HCT116 (cell line): ENCODE measurements at regions not wholly inside any gene's neighbourhood (a gene's known extent, or its start where the extent isn't known, plus 50 kb on each side); places are given as distances from the start of the nearest gene placed in this dataset.

Experiments used
- ATAC-seq: fragments of 200-7000 bp; cut with Tn5 transposase; 2 replicates; pipeline ENCODE4 v1.9.1; 2020; ENCODE audit warnings: mild to moderate bottlenecking, moderate library complexity
- BruUV-seq: library from RNA; stranded (reverse); fragments of 400-500 nt; replicated peaks from 2 replicates; lab custom pipeline; 2021; lab: Mats Ljungman, UMichigan
- CTCF ChIA-PET: fragments of 300-600 bp; sonication (Branson Sonifier 250); formaldehyde crosslinking; loops from one replicate; lab custom pipeline; 2021; ENCODE audit warnings: antibody characterized with exemption; lab: Charles Lee
- POLR2A ChIA-PET: fragments of 300-600, 350-600 bp; sonication (Branson Sonifier 250); formaldehyde crosslinking; loops from one replicate; lab custom pipeline; 2021; ENCODE audit warnings: antibody characterized with exemption; lab: Charles Lee
- RAD21 ChIA-PET, 2 experiments: fragments of 300-600 bp; sonication (Branson Sonifier 250); formaldehyde crosslinking; loops; one replicate each; lab custom pipeline; 2023; ENCODE audit warnings: low total read pairs in 2 of 2; ENCODE audit not compliant: uncharacterized antibody in 2 of 2, unreplicated experiment in 2 of 2, low non-redundant PET in 1 of 2; lab: Charles Lee
- DNase-seq: peaks from one replicate; pipeline ENCODE4 v3.0.0-alpha.2; 2010; ENCODE audit warnings: low read depth, low spot score
- H2AFZ ChIP-seq: fragments of 200-600 bp; shearing (Covaris generic), sonication (generic); 2 replicates; pipeline ENCODE4 v1.6.1; 2017; ENCODE audit warnings: low read depth, mixed run types, mixed read lengths, antibody characterized with exemption, low read length; ENCODE audit not compliant: poor library complexity, severe bottlenecking
- H3K27ac ChIP-seq: 2 replicates; pipeline ENCODE4 v1.5.1; 2012; ENCODE audit warnings: low read depth, low read length
- H3K27me3 ChIP-seq: fragments of 200-600 bp; sonication (generic); 2 replicates; pipeline ENCODE4 v1.6.1; 2016; ENCODE audit warnings: mixed run types, low read length, mixed read lengths; ENCODE audit not compliant: insufficient read depth
- H3K36me3 ChIP-seq, 2 experiments: fragments of 200-500 bp in 1 of 2; fragments of 200-600 bp in 1 of 2; sonication (Bioruptor generic) in 1 of 2; sonication (generic) in 1 of 2; 2 replicates each; pipeline versions ENCODE4 v1.5.1 to v1.6.1; 2014 to 2016; ENCODE audit warnings: low read length in 2 of 2, inconsistent platforms in 1 of 2, mixed read lengths in 1 of 2, mixed run types in 1 of 2; ENCODE audit not compliant: insufficient read depth in 2 of 2, control insufficient read depth in 1 of 2
- H3K4me1 ChIP-seq, 2 experiments: fragments of 200-600 bp in 1 of 2; sonication (generic) in 1 of 2; 2 replicates each; pipeline versions ENCODE4 v1.5.1 to v1.6.1; 2012 to 2017; ENCODE audit warnings: low read length in 2 of 2, inconsistent platforms in 1 of 2, mild to moderate bottlenecking in 1 of 2, mixed read lengths in 1 of 2, mixed run types in 1 of 2, moderate library complexity in 1 of 2; ENCODE audit not compliant: insufficient read depth in 2 of 2, control insufficient read depth in 1 of 2
- H3K4me2 ChIP-seq: fragments of 200-600 bp; sonication (generic); 2 replicates; pipeline ENCODE4 v1.6.1; 2017; ENCODE audit warnings: mixed run types, low read length, mixed read lengths
- H3K4me3 ChIP-seq, 2 experiments: fragments of 200-600 bp in 1 of 2; sonication (generic) in 1 of 2; replicated peaks in 1 of 2; 2 replicates each; pipeline ENCODE4 v1.5.1; 2011 to 2016; ENCODE audit warnings: low read length in 2 of 2, control low read depth in 1 of 2, low read depth in 1 of 2, mild to moderate bottlenecking in 1 of 2, mixed read lengths in 1 of 2, mixed run types in 1 of 2
- H3K79me2 ChIP-seq: fragments of 200-600 bp; sonication (generic); 2 replicates; pipeline ENCODE4 v1.6.1; 2017; ENCODE audit warnings: mild to moderate bottlenecking, mixed run types, low read length, moderate library complexity, mixed read lengths; ENCODE audit not compliant: insufficient read depth
- H3K9ac ChIP-seq: fragments of 200-600 bp; sonication (generic); 2 replicates; pipeline ENCODE4 v1.6.1; 2016; ENCODE audit warnings: low read length, mixed read lengths
- H3K9me2 ChIP-seq: fragments of 200-600 bp; sonication (generic), shearing (Covaris generic); 2 replicates; pipeline ENCODE4 v1.6.1; 2017; ENCODE audit warnings: mixed run types, mild to moderate bottlenecking, moderate library complexity; ENCODE audit not compliant: insufficient read depth
- H3K9me3 ChIP-seq, 2 experiments: fragments of 200-500 bp in 1 of 2; fragments of 200-600 bp in 1 of 2; sonication (Bioruptor generic) in 1 of 2; sonication (generic) in 1 of 2; 2 replicates each; pipeline ENCODE4 v1.6.1; 2014 to 2017; ENCODE audit warnings: low read length in 2 of 2, mixed read lengths in 2 of 2, inconsistent platforms in 1 of 2, low read depth in 1 of 2, mild to moderate bottlenecking in 1 of 2, mixed run types in 1 of 2, moderate library complexity in 1 of 2; ENCODE audit not compliant: control insufficient read depth in 1 of 2, insufficient read depth in 1 of 2
- H4K20me1 ChIP-seq: fragments of 200-600 bp; sonication (generic), shearing (Covaris generic); 2 replicates; pipeline ENCODE4 v1.6.1; 2017; ENCODE audit warnings: mixed run types, mild to moderate bottlenecking, moderate library complexity; ENCODE audit not compliant: insufficient read depth
- CEBPB ChIP-seq: IDR thresholded peaks from 2 replicates; pipeline ENCODE4 v1.6.1; 2012; ENCODE audit warnings: low read depth
- CTCF ChIP-seq, 3 experiments: fragments of 200-600 bp in 1 of 3; sonication (generic) in 1 of 3; IDR thresholded peaks in 2 of 3; conservative IDR thresholded peaks in 1 of 3; 2 replicates each; pipeline ENCODE4 v1.5.1; 2012 to 2017; ENCODE audit warnings: low read depth in 2 of 3, low read length in 2 of 3, antibody characterized with exemption in 1 of 3, borderline replicate concordance in 1 of 3, control low read depth in 1 of 3, mild to moderate bottlenecking in 1 of 3, mixed read lengths in 1 of 3, mixed run types in 1 of 3, moderate library complexity in 1 of 3; ENCODE audit not compliant: insufficient read depth in 1 of 3
- ELF1 ChIP-seq: IDR thresholded peaks from 2 replicates; pipeline ENCODE4 v1.6.1; 2012; ENCODE audit warnings: low read depth, borderline replicate concordance
- EZH2 ChIP-seq: fragments of 200-600 bp; sonication (generic); IDR thresholded peaks from 2 replicates; pipeline ENCODE4 v1.6.1; 2017; ENCODE audit warnings: antibody characterized with exemption, mixed run types
- FOSL1 ChIP-seq: IDR thresholded peaks from 2 replicates; pipeline ENCODE4 v1.6.1; 2012; ENCODE audit warnings: low read depth
- JUND ChIP-seq: IDR thresholded peaks from 2 replicates; pipeline ENCODE4 v1.6.1; 2012
- POLR2A ChIP-seq: IDR thresholded peaks from 2 replicates; pipeline ENCODE4 v1.7.0; 2011; ENCODE audit warnings: borderline replicate concordance; ENCODE audit not compliant: insufficient read depth, insufficient read length; ENCODE audit errors: extremely low read depth
- RAD21 ChIP-seq: IDR thresholded peaks from 2 replicates; pipeline ENCODE4 v1.6.1; 2012; ENCODE audit warnings: low read depth, mild to moderate bottlenecking
- REST ChIP-seq: IDR thresholded peaks from 2 replicates; pipeline ENCODE4 v1.6.1; 2012; ENCODE audit warnings: low read depth
- SP1 ChIP-seq: IDR thresholded peaks from 2 replicates; pipeline ENCODE4 v1.6.1; 2012; ENCODE audit warnings: low read depth
- SRF ChIP-seq: IDR thresholded peaks from 2 replicates; pipeline ENCODE4 v1.6.1; 2012; ENCODE audit warnings: low read depth
- YY1 ChIP-seq: IDR thresholded peaks from 2 replicates; pipeline ENCODE4 v1.6.1; 2011; ENCODE audit warnings: low read length, low read depth, moderate library complexity, mild to moderate bottlenecking; ENCODE audit not compliant: insufficient replicate concordance; ENCODE audit errors: extremely low read depth
- intact Hi-C: fragments of 100-400 bp; cut with micrococcal nuclease; formaldehyde crosslinking; loops from 2 replicates; pipeline ENCODE4 v1.10.0; 2022
- TF ChIP-seq, protein P1 (sequence below): IDR thresholded peaks from 2 replicates; pipeline ENCODE4 v1.6.1; 2012

DNA sequence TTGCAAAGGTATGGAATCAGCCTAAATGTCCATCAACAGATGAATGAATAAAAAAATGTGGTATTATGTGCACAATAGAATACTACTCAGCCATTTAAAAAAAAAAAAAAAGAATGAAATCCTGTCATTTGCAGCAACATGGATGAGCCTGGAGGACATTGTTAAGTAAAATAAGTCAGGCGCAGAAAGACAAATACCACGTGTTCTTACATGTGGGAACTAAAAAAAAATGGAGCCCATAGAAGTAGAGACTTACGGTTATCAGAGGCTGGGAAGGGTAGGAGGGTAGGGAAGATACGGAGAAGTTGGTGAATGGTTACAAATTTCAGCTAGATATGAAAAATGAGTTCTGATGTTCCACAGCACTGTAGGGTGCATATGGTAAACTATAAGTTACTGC lies 97.2 kb upstream of the SIRPG start:
- CTCF ChIA-PET: no interaction called here
- intact Hi-C loops: no loop called here
- no peaks in the 10 kb centered on the region for H3K27me3 ChIP-seq
- no peak overlapping the region for H3K4me2 ChIP-seq
- no peak for DNase-seq
- H3K9ac ChIP-seq: no peak overlapping the region
- no TSS peak for BruUV-seq
- no peaks in the 10 kb centered on the region for H4K20me1 ChIP-seq
- H3K9me2 ChIP-seq: no peaks in the 10 kb centered on the region; the same call in 1 of the 2 replicates
- H3K36me3 ChIP-seq: no peaks in the 10 kb centered on the region
- ATAC-seq: no peak
- no peaks in the 10 kb centered on the region for H3K9me3 ChIP-seq
- no peaks in the 10 kb centered on the region for H3K79me2 ChIP-seq
- POLR2A ChIA-PET: no interaction called here
- no peak overlapping the region for H3K27ac ChIP-seq
- no peak overlapping the region for H3K4me3 ChIP-seq
- no peaks in the 10 kb centered on the region for H3K4me1 ChIP-seq
- no peak overlapping the region for H2AFZ ChIP-seq
- TF ChIP-seq, protein P1, sequence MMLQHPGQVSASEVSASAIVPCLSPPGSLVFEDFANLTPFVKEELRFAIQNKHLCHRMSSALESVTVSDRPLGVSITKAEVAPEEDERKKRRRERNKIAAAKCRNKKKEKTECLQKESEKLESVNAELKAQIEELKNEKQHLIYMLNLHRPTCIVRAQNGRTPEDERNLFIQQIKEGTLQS: no peak
- no peak for TF ChIP-seq POLR2A
- TF ChIP-seq REST: no peak
- TF ChIP-seq SP1: no peak
- TF ChIP-seq FOSL1: no peak
- no peak for TF ChIP-seq SRF
- no peak for TF ChIP-seq YY1
- no peak for TF ChIP-seq CTCF (IDR thresholded peaks at IDR 0.05 in 2 of 3, conservative IDR thresholded peaks at IDR 0.05 in 1 of 3; ENCODE audit: borderline replicate concordance in 1 of 3, insufficient read depth in 1 of 3, low read depth in 2 of 3, low read length in 2 of 3)
- TF ChIP-seq CEBPB: no peak
- no peak for TF ChIP-seq JUND
- TF ChIP-seq RAD21: no peak
- TF ChIP-seq EZH2: no peak
- TF ChIP-seq ELF1: no peak
- RAD21 ChIA-PET: no interaction called here
